HUES6 (cell line): ENCODE measurements at regions not wholly inside any gene's neighbourhood (a gene's known extent, or its start where the extent isn't known, plus 50 kb on each side); places are given as distances from the start of the nearest gene placed in this dataset.

Experiments used
- H3K27ac ChIP-seq: 2 replicates; pipeline ENCODE4 v1.7.0; 2013; ENCODE audit warnings: low read depth, mild to moderate bottlenecking, low read length, inconsistent platforms
- H3K27me3 ChIP-seq: 2 replicates; pipeline ENCODE4 v1.6.1; 2013; ENCODE audit warnings: low read length; ENCODE audit not compliant: control insufficient read depth, insufficient read depth
- H3K36me3 ChIP-seq: 2 replicates; pipeline ENCODE4 v1.6.1; 2013; ENCODE audit warnings: low read length; ENCODE audit not compliant: control insufficient read depth, insufficient read depth
- H3K4me1 ChIP-seq: 2 replicates; pipeline ENCODE4 v1.6.1; 2013; ENCODE audit warnings: low read length; ENCODE audit not compliant: control insufficient read depth, insufficient read depth
- H3K4me3 ChIP-seq: 2 replicates; pipeline ENCODE4 v1.5.1; 2013; ENCODE audit warnings: low read depth, low read length
- H3K9ac ChIP-seq: one replicate; pipeline ENCODE4 v1.6.1; 2013; ENCODE audit warnings: mild to moderate bottlenecking, low read length
- H3K9me3 ChIP-seq: 2 replicates; pipeline ENCODE4 v1.6.1; 2013; ENCODE audit warnings: low read depth, low read length; ENCODE audit not compliant: control insufficient read depth, insufficient read depth

- Histone ChIP-seq H3K4me3 (no peak overlapping the region), H3K9me3 (no peaks in the 10 kb centered on the region), H3K27me3 (peaks cover 12% of the 10 kb centered on the region; the same call in 1 of the 2 replicates), H3K4me1 (no peaks in the 10 kb centered on the region), H3K27ac (no peak overlapping the region), H3K36me3 (no peaks in the 10 kb centered on the region), H3K9ac (no peak overlapping the region)
Observed at GRCh38 chr17:6325741-6326140, 109.2 kb downstream of the AIPL1 start.

GRCh38 chr17:6325051-6325450 lies 109.9 kb downstream of the AIPL1 start:
- Histone ChIP-seq H3K9me3 (no peaks in the 10 kb centered on the region), H3K27ac (no peak overlapping the region), H3K27me3 (peaks cover 12% of the 10 kb centered on the region; the same call in 1 of the 2 replicates), H3K36me3 (no peaks in the 10 kb centered on the region), H3K4me1 (no peaks in the 10 kb centered on the region), H3K4me3 (no peak overlapping the region), H3K9ac (no peak overlapping the region)

GRCh38 chr17:6323626-6324356 lies 111.1 kb downstream of the AIPL1 start:
- no peak overlapping the region for H3K9ac ChIP-seq
- H3K27ac ChIP-seq, result no peak overlapping the region
- no peak overlapping the region for H3K4me3 ChIP-seq
- H3K9me3 ChIP-seq, result no peaks in the 10 kb centered on the region
- no peaks in the 10 kb centered on the region for H3K4me1 ChIP-seq
- peaks cover 12% of the 10 kb centered on the region; the same call in 1 of the 2 replicates for H3K27me3 ChIP-seq
- no peaks in the 10 kb centered on the region for H3K36me3 ChIP-seq

GRCh38 chr17:6322316-6322715 lies 112.6 kb downstream of the AIPL1 start:
- no peaks in the 10 kb centered on the region for H3K4me1 ChIP-seq
- no peaks in the 10 kb centered on the region for H3K36me3 ChIP-seq

GRCh38 chr17:6314311-6314710 lies 120.6 kb downstream of the AIPL1 start:
- H3K36me3 ChIP-seq, result no peaks in the 10 kb centered on the region
- no peaks in the 10 kb centered on the region; the same call in none of the 2 replicates for H3K27me3 ChIP-seq
- no peak overlapping the region for H3K9ac ChIP-seq
- no peak overlapping the region for H3K4me3 ChIP-seq
- no peaks in the 10 kb centered on the region for H3K4me1 ChIP-seq
- no peaks in the 10 kb centered on the region for H3K9me3 ChIP-seq
- no peak overlapping the region for H3K27ac ChIP-seq

More at GRCh38 chr17:6322316-6322715, 112.6 kb downstream of the AIPL1 start:
- no peak overlapping the region for H3K9ac ChIP-seq
- H3K27ac ChIP-seq, result no peak overlapping the region
- H3K4me3 ChIP-seq, result no peak overlapping the region
- H3K27me3 ChIP-seq, result peaks cover 12% of the 10 kb centered on the region; the same call in 1 of the 2 replicates
- no peaks in the 10 kb centered on the region for H3K9me3 ChIP-seq

GRCh38 chr17:6313835-6314234 lies 121.1 kb downstream of the AIPL1 start:
- peaks cover 2% of the 10 kb centered on the region for H3K27me3 ChIP-seq
- H3K9ac ChIP-seq, result no peak overlapping the region
- H3K27ac ChIP-seq, result no peak overlapping the region
- no peaks in the 10 kb centered on the region for H3K4me1 ChIP-seq
- H3K36me3 ChIP-seq, result no peaks in the 10 kb centered on the region
- no peak overlapping the region for H3K4me3 ChIP-seq
- no peaks in the 10 kb centered on the region for H3K9me3 ChIP-seq

- no peaks in the 10 kb centered on the region for H3K4me1 ChIP-seq
- no peak overlapping the region for H3K9ac ChIP-seq
- no peak overlapping the region for H3K27ac ChIP-seq
- H3K9me3 ChIP-seq, result no peaks in the 10 kb centered on the region
- no peaks in the 10 kb centered on the region for H3K36me3 ChIP-seq
- peaks cover 18% of the 10 kb centered on the region for H3K27me3 ChIP-seq
- no peak overlapping the region for H3K4me3 ChIP-seq
Observed at GRCh38 chr17:6306820-6307219, 128.1 kb downstream of the AIPL1 start.

- Histone ChIP-seq H3K27ac (no peak overlapping the region), H3K9ac (no peak overlapping the region), H3K9me3 (no peaks in the 10 kb centered on the region), H3K36me3 (no peaks in the 10 kb centered on the region), H3K27me3 (peaks cover 23% of the 10 kb centered on the region), H3K4me1 (no peaks in the 10 kb centered on the region), H3K4me3 (no peak overlapping the region)
Observed at GRCh38 chr17:6305613-6306360, 129.1 kb downstream of the AIPL1 start.

- Histone ChIP-seq H3K27me3 (peaks cover 23% of the 10 kb centered on the region), H3K27ac (no peak overlapping the region), H3K4me1 (no peaks in the 10 kb centered on the region)
Observed at GRCh38 chr17:6304894-6305612, 129.9 kb downstream of the AIPL1 start.

GRCh38 chr17:6303664-6304063 lies 131.3 kb downstream of the AIPL1 start:
- Histone ChIP-seq H3K9me3 (no peaks in the 10 kb centered on the region), H3K9ac (no peak overlapping the region), H3K36me3 (no peaks in the 10 kb centered on the region), H3K27ac (no peak overlapping the region), H3K4me1 (no peaks in the 10 kb centered on the region), H3K4me3 (no peak overlapping the region), H3K27me3 (peaks cover 25% of the 10 kb centered on the region)

More at GRCh38 chr17:6304894-6305612, 129.9 kb downstream of the AIPL1 start:
- Histone ChIP-seq H3K36me3 (no peaks in the 10 kb centered on the region), H3K4me3 (no peak overlapping the region), H3K9ac (no peak overlapping the region), H3K9me3 (no peaks in the 10 kb centered on the region)

- Histone ChIP-seq H3K9ac (no peak overlapping the region), H3K4me1 (no peaks in the 10 kb centered on the region), H3K36me3 (no peaks in the 10 kb centered on the region), H3K27me3 (peaks cover 17% of the 10 kb centered on the region), H3K9me3 (no peaks in the 10 kb centered on the region), H3K4me3 (no peak overlapping the region), H3K27ac (no peak overlapping the region)
Observed at GRCh38 chr17:6299275-6299674, 135.6 kb downstream of the AIPL1 start.
